Panc1 (cell line): ENCODE measurements at regions not wholly inside any gene's neighbourhood (a gene's known extent, or its start where the extent isn't known, plus 50 kb on each side); places are given as distances from the start of the nearest gene placed in this dataset.

Experiments used
- ATAC-seq: fragments of 200-7000 bp; cut with Tn5 transposase; 2 replicates; pipeline ENCODE4 v1.9.1; 2020; ENCODE audit warnings: mild to moderate bottlenecking, moderate library complexity
- BruUV-seq: library from RNA; stranded (reverse); fragments of 400-500 nt; replicated peaks from 2 replicates; lab custom pipeline; 2021; lab: Mats Ljungman, UMichigan
- CTCF ChIA-PET: fragments of 300-600 bp; sonication (Branson Sonifier 250); formaldehyde crosslinking; loops from one replicate; lab custom pipeline; 2022; ENCODE audit warnings: antibody characterized with exemption; lab: Charles Lee
- POLR2A ChIA-PET: fragments of 300-600 bp; sonication (Branson Sonifier 250); formaldehyde crosslinking; loops from one replicate; lab custom pipeline; 2022; ENCODE audit warnings: antibody characterized with exemption; lab: Charles Lee
- DNase-seq: peaks from one replicate; pipeline ENCODE4 v3.0.0-alpha.2; 2010; ENCODE audit warnings: low read depth, low spot score
- H3K27ac ChIP-seq: 2 replicates; pipeline ENCODE4 v1.5.1; 2011; ENCODE audit warnings: mild to moderate bottlenecking, low read length, inconsistent platforms
- H3K27me3 ChIP-seq: fragments of 200-500 bp; sonication (Bioruptor generic); 2 replicates; pipeline ENCODE4 v1.6.0; 2014; ENCODE audit warnings: low read length, inconsistent platforms; ENCODE audit not compliant: control insufficient read depth, insufficient read depth
- H3K36me3 ChIP-seq: fragments of 200-500 bp; sonication (Bioruptor generic); 2 replicates; pipeline ENCODE4 v1.5.1; 2014; ENCODE audit warnings: inconsistent platforms, mild to moderate bottlenecking, low read length, moderate library complexity; ENCODE audit not compliant: control insufficient read depth, insufficient read depth
- H3K4me1 ChIP-seq: 2 replicates; pipeline ENCODE4 v1.5.1; 2011; ENCODE audit warnings: inconsistent platforms, mild to moderate bottlenecking, low read length, moderate library complexity; ENCODE audit not compliant: control insufficient read depth, insufficient read depth
- H3K4me3 ChIP-seq, 2 experiments: 2 replicates each; pipeline ENCODE4 v1.5.1; 2011 to 2012; ENCODE audit warnings: low read depth in 2 of 2, low read length in 2 of 2, mild to moderate bottlenecking in 2 of 2, inconsistent platforms in 1 of 2, moderate library complexity in 1 of 2
- H3K9me3 ChIP-seq: fragments of 200-500 bp; sonication (Bioruptor generic); 2 replicates; pipeline ENCODE4 v1.5.1; 2014; ENCODE audit warnings: low read depth, mild to moderate bottlenecking, inconsistent platforms, low read length, moderate library complexity; ENCODE audit not compliant: control insufficient read depth, insufficient read depth
- CTCF ChIP-seq: fragments of 450-650 bp; IDR thresholded peaks from 2 replicates; pipeline ENCODE4 v1.5.1; 2017; ENCODE audit warnings: mild to moderate bottlenecking
- POLR2AphosphoS5 ChIP-seq: IDR thresholded peaks from 2 replicates; pipeline ENCODE4 v1.6.1; 2012; ENCODE audit warnings: mild to moderate bottlenecking, low read depth, low read length, moderate library complexity
- SIN3A ChIP-seq: IDR thresholded peaks from 2 replicates; pipeline ENCODE4 v1.6.1; 2012; ENCODE audit warnings: low read depth, mild to moderate bottlenecking, low read length, moderate library complexity, borderline replicate concordance; ENCODE audit not compliant: insufficient read depth
- TCF7L2 ChIP-seq: IDR thresholded peaks from 2 replicates; pipeline ENCODE4 v1.6.1; 2011; ENCODE audit warnings: mild to moderate bottlenecking, low read depth, low read length, inconsistent platforms
- in situ Hi-C: cut with HindIII; loops from 2 replicates; pipeline ENCODE4 v1.10.0; 2016; ENCODE audit warnings: low sequenced_read_pairs, low pct_unique_long_range_greater_than_20kb
- intact Hi-C: fragments of 100-400 bp; cut with micrococcal nuclease; formaldehyde crosslinking; loops from one replicate; pipeline ENCODE4 v1.10.0; 2022; ENCODE audit not compliant: unreplicated experiment
- TF ChIP-seq, protein P1 (sequence below), 2 experiments: IDR thresholded peaks; 2 replicates each; pipeline ENCODE4 v1.6.1; 2011 to 2012; ENCODE audit warnings: low read depth in 2 of 2, control low read depth in 1 of 2, low read length in 1 of 2, mild to moderate bottlenecking in 1 of 2, moderate library complexity in 1 of 2; ENCODE audit not compliant: insufficient read depth in 1 of 2

- ChIA-PET CTCF (no interaction called here), POLR2A (no interaction called here)
- in situ Hi-C loops: no loop called here
- H3K27ac ChIP-seq: no peak overlapping the region
- TF ChIP-seq POLR2AphosphoS5 (no peak), CTCF (no peak)
- TF ChIP-seq, protein P1, sequence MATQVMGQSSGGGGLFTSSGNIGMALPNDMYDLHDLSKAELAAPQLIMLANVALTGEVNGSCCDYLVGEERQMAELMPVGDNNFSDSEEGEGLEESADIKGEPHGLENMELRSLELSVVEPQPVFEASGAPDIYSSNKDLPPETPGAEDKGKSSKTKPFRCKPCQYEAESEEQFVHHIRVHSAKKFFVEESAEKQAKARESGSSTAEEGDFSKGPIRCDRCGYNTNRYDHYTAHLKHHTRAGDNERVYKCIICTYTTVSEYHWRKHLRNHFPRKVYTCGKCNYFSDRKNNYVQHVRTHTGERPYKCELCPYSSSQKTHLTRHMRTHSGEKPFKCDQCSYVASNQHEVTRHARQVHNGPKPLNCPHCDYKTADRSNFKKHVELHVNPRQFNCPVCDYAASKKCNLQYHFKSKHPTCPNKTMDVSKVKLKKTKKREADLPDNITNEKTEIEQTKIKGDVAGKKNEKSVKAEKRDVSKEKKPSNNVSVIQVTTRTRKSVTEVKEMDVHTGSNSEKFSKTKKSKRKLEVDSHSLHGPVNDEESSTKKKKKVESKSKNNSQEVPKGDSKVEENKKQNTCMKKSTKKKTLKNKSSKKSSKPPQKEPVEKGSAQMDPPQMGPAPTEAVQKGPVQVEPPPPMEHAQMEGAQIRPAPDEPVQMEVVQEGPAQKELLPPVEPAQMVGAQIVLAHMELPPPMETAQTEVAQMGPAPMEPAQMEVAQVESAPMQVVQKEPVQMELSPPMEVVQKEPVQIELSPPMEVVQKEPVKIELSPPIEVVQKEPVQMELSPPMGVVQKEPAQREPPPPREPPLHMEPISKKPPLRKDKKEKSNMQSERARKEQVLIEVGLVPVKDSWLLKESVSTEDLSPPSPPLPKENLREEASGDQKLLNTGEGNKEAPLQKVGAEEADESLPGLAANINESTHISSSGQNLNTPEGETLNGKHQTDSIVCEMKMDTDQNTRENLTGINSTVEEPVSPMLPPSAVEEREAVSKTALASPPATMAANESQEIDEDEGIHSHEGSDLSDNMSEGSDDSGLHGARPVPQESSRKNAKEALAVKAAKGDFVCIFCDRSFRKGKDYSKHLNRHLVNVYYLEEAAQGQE (IDR thresholded peaks at IDR 0.05; ENCODE audit: insufficient read depth in 1 of 2, low read depth in 2 of 2, low read length in 1 of 2): no peak
- H3K36me3 ChIP-seq: no peaks in the 10 kb centered on the region; the same call in 1 of the 2 replicates
- intact Hi-C loops: no loop called here
- no peaks in the 10 kb centered on the region for H3K9me3 ChIP-seq
- ATAC-seq (no peak), DNase-seq (no peak)
- H3K4me1 ChIP-seq: no peaks in the 10 kb centered on the region
- peaks cover 5% of the 10 kb centered on the region; the same call in 1 of the 2 replicates for H3K27me3 ChIP-seq
- BruUV-seq: no TSS peak
- no peak overlapping the region for H3K4me3 ChIP-seq
These were observed 208.1 kb downstream of the TEX29 start for GRCh38 chr13:111528513-111528912.

DNA sequence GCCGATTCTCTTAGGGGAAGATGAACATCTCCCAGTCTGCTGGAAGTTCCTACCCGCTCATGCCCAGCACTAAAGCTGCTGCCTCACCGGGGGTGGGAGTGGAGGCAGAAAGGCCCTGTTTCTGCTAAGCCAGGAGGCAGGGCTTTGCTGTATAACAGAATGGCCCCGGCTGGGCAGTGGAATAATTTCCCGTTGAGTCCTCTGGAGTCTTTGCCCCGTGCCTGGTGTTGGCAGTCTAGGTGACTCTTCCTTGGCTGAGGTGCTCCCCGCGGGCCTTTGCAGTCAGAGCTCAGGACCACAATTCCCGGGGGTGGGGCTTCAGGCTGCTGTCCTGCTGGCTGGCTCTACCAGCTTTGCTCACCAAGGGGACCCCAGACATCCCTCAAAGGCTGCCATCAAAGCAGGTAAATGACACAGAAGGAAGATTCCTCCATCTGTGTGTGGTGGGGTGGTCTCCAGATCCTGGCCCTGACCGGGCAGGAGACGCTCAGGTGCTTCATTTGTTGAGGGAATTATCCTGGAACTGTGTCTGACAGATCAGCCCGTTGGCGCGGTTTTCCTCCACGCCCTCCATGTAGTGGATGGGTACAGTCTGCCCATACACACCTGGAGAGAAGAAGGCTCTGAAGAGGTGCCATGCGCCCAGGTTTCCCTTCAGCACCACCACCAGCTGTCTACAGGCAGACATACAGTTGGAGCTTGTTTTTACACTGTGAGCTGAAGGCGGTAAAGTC lies 209.9 kb downstream of the TEX29 start:
- DNase-seq: no peak
- H3K4me1 ChIP-seq: no peaks in the 10 kb centered on the region
- no peak overlapping the region for H3K4me3 ChIP-seq
- H3K36me3 ChIP-seq: no peaks in the 10 kb centered on the region; the same call in 1 of the 2 replicates
- no TSS peak for BruUV-seq
- TF ChIP-seq, protein P1 (IDR thresholded peaks at IDR 0.05; ENCODE audit: insufficient read depth in 1 of 2, low read depth in 2 of 2, low read length in 1 of 2): no peak
- no peak for TF ChIP-seq SIN3A
- TF ChIP-seq POLR2AphosphoS5: no peak
- TF ChIP-seq TCF7L2: no peak
- TF ChIP-seq CTCF: no peak
- CTCF ChIA-PET: no interaction called here
- in situ Hi-C loops: no loop called here
- no peaks in the 10 kb centered on the region for H3K9me3 ChIP-seq
- intact Hi-C loops: no loop called here
- peaks cover 7% of the 10 kb centered on the region for H3K27me3 ChIP-seq
- POLR2A ChIA-PET: interaction anchor here (0.6 kb wide), 1 partner anchor 1680 kb away, joined by 3 read pairs; no protein-coding TSS in a partner anchor
- no peak overlapping the region for H3K27ac ChIP-seq
- ATAC-seq: no peak
